ENCODE measurements at regions not wholly inside any gene's neighbourhood (a gene's known extent, or its start where the extent isn't known, plus 50 kb on each side); places are given as distances from the start of the nearest gene placed in this dataset.

- TF ChIP-seq EZH2 (IDR thresholded peaks at IDR 0.05) (no peak), POLR2AphosphoS5 (IDR thresholded peaks at IDR 0.05; ENCODE audit: borderline replicate concordance, low read depth, low read length) (no peak)
Observed at GRCh38 chr13:104375614-104376013, 1309.4 kb upstream of the SLC10A2 start.

Data from SK-N-MC (cell line).